Mesenchymal stem cell (in vitro differentiated cells and primary cell): ENCODE measurements at regions not wholly inside any gene's neighbourhood (a gene's known extent, or its start where the extent isn't known, plus 50 kb on each side); places are given as distances from the start of the nearest gene placed in this dataset.

Source experiments
- DNase-seq: peaks from one replicate; pipeline ENCODE4 v3.0.0-alpha.2; 2013
- H2AFZ ChIP-seq: one replicate; pipeline ENCODE4 v1.6.1; 2013; ENCODE audit warnings: low read depth, mild to moderate bottlenecking, control low read depth, inconsistent platforms, low read length, moderate library complexity
- H2AK5ac ChIP-seq: 2 replicates; pipeline ENCODE4 v1.6.1; 2013; ENCODE audit warnings: low read length, moderate library complexity, mild to moderate bottlenecking, inconsistent platforms; ENCODE audit not compliant: severe bottlenecking
- H2BK120ac ChIP-seq: one replicate; pipeline ENCODE4 v1.6.1; 2013; ENCODE audit warnings: low read depth, mild to moderate bottlenecking, inconsistent platforms, low read length, moderate library complexity
- H2BK12ac ChIP-seq, 2 experiments: one replicate each; pipeline ENCODE4 v1.6.1; 2013; ENCODE audit warnings: inconsistent platforms in 2 of 2, low read length in 2 of 2, mild to moderate bottlenecking in 2 of 2, moderate library complexity in 2 of 2, control low read depth in 1 of 2
- H2BK15ac ChIP-seq: one replicate; pipeline ENCODE4 v1.6.1; 2013; ENCODE audit warnings: mild to moderate bottlenecking, low read depth, inconsistent platforms; ENCODE audit not compliant: poor library complexity, severe bottlenecking
- H2BK5ac ChIP-seq: 2 replicates; pipeline ENCODE4 v1.6.1; 2013; ENCODE audit warnings: low read depth, mild to moderate bottlenecking, low read length, control low read depth, inconsistent platforms; ENCODE audit not compliant: poor library complexity, severe bottlenecking
- H3K14ac ChIP-seq, 2 experiments: one replicate each; pipeline ENCODE4 v1.6.1; 2013; ENCODE audit warnings: inconsistent platforms in 2 of 2, low read length in 2 of 2, control low read depth in 1 of 2, mild to moderate bottlenecking in 1 of 2, moderate library complexity in 1 of 2
- H3K18ac ChIP-seq, 2 experiments: one replicate each; pipeline ENCODE4 v1.6.1; 2013; ENCODE audit warnings: inconsistent platforms in 2 of 2, low read length in 2 of 2, control low read depth in 1 of 2, low read depth in 1 of 2, mild to moderate bottlenecking in 1 of 2
- H3K23ac ChIP-seq, 2 experiments: one replicate each; pipeline ENCODE4 v1.6.1; 2013; ENCODE audit warnings: inconsistent platforms in 2 of 2, low read length in 2 of 2, mild to moderate bottlenecking in 2 of 2, moderate library complexity in 2 of 2, control low read depth in 1 of 2
- H3K27ac ChIP-seq: 2 replicates; pipeline ENCODE4 v1.5.1; 2013; ENCODE audit warnings: mild to moderate bottlenecking, moderate library complexity, low read length, control low read depth, inconsistent platforms; ENCODE audit not compliant: poor library complexity, severe bottlenecking
- H3K27me3 ChIP-seq, 2 experiments: 2 replicates each; pipeline versions ENCODE4 v1.6.1 to v1.7.0; 2013; ENCODE audit warnings: low read length in 2 of 2, mild to moderate bottlenecking in 2 of 2, moderate library complexity in 2 of 2, control low read depth in 1 of 2, inconsistent platforms in 1 of 2; ENCODE audit not compliant: control insufficient read depth in 1 of 2, insufficient read depth in 1 of 2
- H3K36me3 ChIP-seq, 2 experiments: 2 replicates each; pipeline versions ENCODE4 v1.6.1 to v1.7.0; 2013; ENCODE audit warnings: low read length in 2 of 2, control low read depth in 1 of 2, inconsistent platforms in 1 of 2, low read depth in 1 of 2, mild to moderate bottlenecking in 1 of 2; ENCODE audit not compliant: insufficient read depth in 2 of 2, control insufficient read depth in 1 of 2
- H3K4ac ChIP-seq, 2 experiments: one replicate each; pipeline ENCODE4 v1.6.1; 2013; ENCODE audit warnings: inconsistent platforms in 2 of 2, low read length in 2 of 2, mild to moderate bottlenecking in 2 of 2, moderate library complexity in 2 of 2, control low read depth in 1 of 2, low read depth in 1 of 2
- H3K4me1 ChIP-seq: 2 replicates; pipeline ENCODE4 v1.6.1; 2013; ENCODE audit warnings: low read depth, low read length, control low read depth; ENCODE audit not compliant: control insufficient read depth, insufficient read depth
- H3K4me2 ChIP-seq: 2 replicates; pipeline ENCODE4 v1.6.1; 2013; ENCODE audit warnings: low read length, mild to moderate bottlenecking, inconsistent platforms; ENCODE audit not compliant: poor library complexity, severe bottlenecking
- H3K4me3 ChIP-seq, 2 experiments: 2 replicates each; pipeline versions ENCODE4 v1.5.1 to v1.7.0; 2013; ENCODE audit warnings: low read length in 2 of 2, mild to moderate bottlenecking in 2 of 2, control low read depth in 1 of 2, low read depth in 1 of 2; ENCODE audit not compliant: insufficient read depth in 1 of 2
- H3K79me1 ChIP-seq: replicated peaks from 2 replicates; pipeline ENCODE4 v1.6.1; 2013; ENCODE audit warnings: mild to moderate bottlenecking, control low read depth, low read length, inconsistent platforms; ENCODE audit not compliant: poor library complexity, severe bottlenecking
- H3K9ac ChIP-seq: 2 replicates; pipeline ENCODE4 v1.7.0; 2013; ENCODE audit warnings: mild to moderate bottlenecking, low read length, moderate library complexity
- H3K9me3 ChIP-seq: 2 replicates; pipeline ENCODE4 v1.7.0; 2013; ENCODE audit warnings: mild to moderate bottlenecking, low read length; ENCODE audit not compliant: control insufficient read depth
- H4K8ac ChIP-seq: one replicate; pipeline ENCODE4 v1.6.1; 2013; ENCODE audit warnings: inconsistent platforms, mild to moderate bottlenecking, low read length, moderate library complexity
- H4K91ac ChIP-seq: one replicate; pipeline ENCODE4 v1.6.1; 2013; ENCODE audit warnings: mild to moderate bottlenecking, low read length, inconsistent platforms
- WGBS: methylation state at CpG from one replicate; pipeline ENCODE4 v1.1.7; 2013; ENCODE audit warnings: mixed read lengths; 5-methylcytosine and 5-hydroxymethylcytosine counted together

GRCh38 chr5:26470439-26470838 is 567.9 kb downstream of the CDH9 start:
- Histone ChIP-seq H3K4me2 (no peak overlapping the region), H2BK12ac (no peak overlapping the region), H3K27ac (no peak overlapping the region), H3K9me3 (no peaks in the 10 kb centered on the region), H3K27me3 (no peaks in the 10 kb centered on the region), H3K14ac (no peak overlapping the region), H3K4me3 (no peak overlapping the region), H4K91ac (no peak overlapping the region), H2BK120ac (no peak overlapping the region), H3K23ac (no peak overlapping the region), H2BK5ac (no peak overlapping the region), H2AFZ (no peak overlapping the region), H3K79me1 (no peaks in the 10 kb centered on the region), H3K9ac (no peak overlapping the region), H4K8ac (no peak overlapping the region), H3K4ac (no peak overlapping the region), H2BK15ac (no peak overlapping the region), H3K4me1 (no peaks in the 10 kb centered on the region), H2AK5ac (no peak overlapping the region), H3K18ac (no peak overlapping the region), H3K36me3 (no peaks in the 10 kb centered on the region)
- DNase-seq, result no peak

GRCh38 chr5:26439121-26439520 is 599.3 kb downstream of the CDH9 start:
- Histone ChIP-seq H4K91ac (no peak overlapping the region), H3K36me3 (no peaks in the 10 kb centered on the region), H3K9ac (no peak overlapping the region), H3K79me1 (no peaks in the 10 kb centered on the region), H3K4me3 (no peak overlapping the region), H2BK120ac (no peak overlapping the region), H3K4me1 (no peaks in the 10 kb centered on the region), H3K14ac (no peak overlapping the region), H2AFZ (no peak overlapping the region), H4K8ac (no peak overlapping the region), H2BK5ac (no peak overlapping the region), H2BK12ac (no peak overlapping the region), H3K18ac (no peak overlapping the region), H2AK5ac (no peak overlapping the region), H3K4ac (no peak overlapping the region), H3K27me3 (no peaks in the 10 kb centered on the region), H3K27ac (no peak overlapping the region), H3K4me2 (no peak overlapping the region), H3K9me3 (no peaks in the 10 kb centered on the region), H2BK15ac (no peak overlapping the region), H3K23ac (no peak overlapping the region)
- DNase-seq, result no peak
- no CpG with 5 or more reads among the region's 1 CpG for WGBS

- Histone ChIP-seq H3K36me3 (no peaks in the 10 kb centered on the region), H3K4me1 (no peaks in the 10 kb centered on the region), H3K9ac (no peak overlapping the region), H3K14ac (no peak overlapping the region), H3K23ac (no peak overlapping the region), H3K4me2 (no peak overlapping the region), H2AK5ac (no peak overlapping the region), H3K9me3 (no peaks in the 10 kb centered on the region), H2AFZ (no peak overlapping the region), H3K79me1 (no peaks in the 10 kb centered on the region), H4K91ac (no peak overlapping the region), H2BK12ac (no peak overlapping the region), H3K4me3 (no peak overlapping the region), H3K4ac (no peak overlapping the region), H2BK5ac (no peak overlapping the region), H3K18ac (no peak overlapping the region), H2BK15ac (no peak overlapping the region), H3K27ac (no peak overlapping the region), H4K8ac (no peak overlapping the region), H3K27me3 (no peaks in the 10 kb centered on the region), H2BK120ac (no peak overlapping the region)
- WGBS, result 72% methylated on average over 1 of the region's 3 CpGs
- no peak for DNase-seq
Measured at GRCh38 chr5:26434688-26435087, 603.7 kb downstream of the CDH9 start.

- Histone ChIP-seq H3K27ac (no peak overlapping the region), H3K18ac (no peak overlapping the region), H3K9me3 (no peaks in the 10 kb centered on the region), H3K9ac (no peak overlapping the region), H3K4ac (no peak overlapping the region), H3K4me1 (no peaks in the 10 kb centered on the region), H2BK5ac (no peak overlapping the region), H2BK120ac (no peak overlapping the region), H3K23ac (no peak overlapping the region), H3K14ac (no peak overlapping the region), H3K4me3 (no peak overlapping the region), H3K27me3 (no peaks in the 10 kb centered on the region), H4K8ac (no peak overlapping the region), H3K4me2 (no peak overlapping the region), H2BK15ac (no peak overlapping the region), H4K91ac (no peak overlapping the region), H3K79me1 (no peaks in the 10 kb centered on the region), H2AFZ (no peak overlapping the region), H2AK5ac (no peak overlapping the region), H2BK12ac (no peak overlapping the region), H3K36me3 (no peaks in the 10 kb centered on the region)
- DNase-seq, result no peak
Measured at GRCh38 chr5:26432386-26432785, 606.0 kb downstream of the CDH9 start.
